GM21723 (cell line): ENCODE measurements at regions not wholly inside any gene's neighbourhood (a gene's known extent, or its start where the extent isn't known, plus 50 kb on each side); places are given as distances from the start of the nearest gene placed in this dataset.

ENCODE experiments used
- ATAC-seq: cut with Tn5 transposase; IDR thresholded peaks from one replicate; pipeline ENCODE4 v1.9.1; 2021; ENCODE audit warnings: mild to moderate bottlenecking, moderate library complexity; ENCODE audit not compliant: unreplicated experiment

- no peak for ATAC-seq
These were observed 290.4 kb downstream of the RNF144A start for GRCh38 chr2:7207631-7208030.

- no peak for ATAC-seq
These were observed 292.7 kb downstream of the RNF144A start for GRCh38 chr2:7209757-7210555.

- ATAC-seq: no peak
These were observed 293.5 kb downstream of the RNF144A start for GRCh38 chr2:7210712-7211111.

- no peak for ATAC-seq
These were observed 308.6 kb downstream of the RNF144A start for GRCh38 chr2:7225848-7226247.

GRCh38 chr2:7226501-7226900, 309.3 kb downstream of the RNF144A start:
- no peak for ATAC-seq

GRCh38 chr2:7233126-7233525, 315.9 kb downstream of the RNF144A start:
- ATAC-seq: no peak

- no peak for ATAC-seq
These were observed 320.3 kb downstream of the RNF144A start for GRCh38 chr2:7237466-7237865.

- no peak for ATAC-seq
These were observed 321.9 kb downstream of the RNF144A start for GRCh38 chr2:7239078-7239477.

GRCh38 chr2:7241041-7241745, 324.0 kb downstream of the RNF144A start:
- ATAC-seq: no peak

- ATAC-seq: no peak
These were observed 325.1 kb downstream of the RNF144A start for GRCh38 chr2:7242189-7242867.

- no peak for ATAC-seq
These were observed 326.1 kb downstream of the RNF144A start for GRCh38 chr2:7243276-7243675.

GRCh38 chr2:7256377-7256776, 339.2 kb downstream of the RNF144A start:
- ATAC-seq: no peak

- no peak for ATAC-seq
These were observed 345.5 kb downstream of the RNF144A start for GRCh38 chr2:7262727-7263126.

GRCh38 chr2:7264791-7265190, 347.6 kb downstream of the RNF144A start:
- no peak for ATAC-seq

- no peak for ATAC-seq
These were observed 348.1 kb downstream of the RNF144A start for GRCh38 chr2:7265286-7265685.

GRCh38 chr2:7269106-7269643, 352.0 kb downstream of the RNF144A start:
- no peak for ATAC-seq

- ATAC-seq: no peak
These were observed 352.8 kb downstream of the RNF144A start for GRCh38 chr2:7270011-7270431.

GRCh38 chr2:7272210-7272609, 355.0 kb downstream of the RNF144A start:
- ATAC-seq: no peak

- no peak for ATAC-seq
These were observed 361.8 kb downstream of the RNF144A start for GRCh38 chr2:7278984-7279383.

- no peak for ATAC-seq
These were observed 362.3 kb downstream of the RNF144A start for GRCh38 chr2:7279421-7279949.

- ATAC-seq: peak; percentile 74
These were observed 363.6 kb downstream of the RNF144A start for GRCh38 chr2:7280790-7281189.
